ENCODE measurements at regions not wholly inside any gene's neighbourhood (a gene's known extent, or its start where the extent isn't known, plus 50 kb on each side); places are given as distances from the start of the nearest gene placed in this dataset.

DNA sequence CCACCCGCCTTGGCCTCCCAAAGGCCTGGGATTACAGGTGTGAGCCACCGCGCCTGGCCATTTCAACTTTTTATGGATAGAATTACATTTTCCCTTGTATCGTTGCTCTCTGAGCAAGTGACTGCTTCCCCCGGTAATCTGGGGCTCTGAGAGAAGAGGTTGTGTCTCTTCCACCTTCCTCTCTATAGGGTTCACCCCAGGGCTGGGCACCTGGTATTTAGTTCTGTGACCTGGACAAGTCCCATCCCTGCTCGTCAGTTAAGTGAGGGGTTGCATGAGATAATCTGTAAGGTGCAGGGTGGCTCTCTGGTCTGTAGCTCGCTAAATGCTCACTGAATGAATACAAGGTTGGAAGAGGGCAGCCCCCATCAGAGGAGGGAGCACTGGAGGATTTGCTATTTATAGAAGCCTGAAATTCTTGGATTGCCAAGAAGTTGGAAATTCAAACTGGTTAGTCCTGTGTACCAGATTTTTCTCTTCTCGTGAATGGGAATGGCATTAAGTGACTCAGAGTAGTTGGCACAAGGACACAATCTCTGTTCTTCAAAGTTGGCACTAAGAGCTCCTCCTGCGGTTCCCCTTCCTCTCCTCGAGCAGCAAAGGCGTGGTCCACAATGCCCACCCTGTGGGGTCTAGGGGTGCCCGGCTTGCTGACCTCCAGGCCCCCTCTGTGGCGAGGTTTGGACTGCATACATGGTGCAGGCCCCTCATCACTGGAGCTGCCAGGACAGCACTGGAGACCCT, 68.1 kb upstream of the DLG1 start:
- Histone ChIP-seq H3K4me1 (peaks cover 4% of the 10 kb centered on the region), H3K27ac (no peak overlapping the region), H3K9me3 (no peaks in the 10 kb centered on the region), H3K27me3 (ENCODE audit: insufficient read depth in 3 of 3, low read length in 2 of 3) (no peaks in the 10 kb centered on the region), H3K4me3 (no peak overlapping the region), H3K36me3 (ENCODE audit: insufficient read depth in 1 of 2, low read depth in 1 of 2) (no peaks in the 10 kb centered on the region)
- no peak for ATAC-seq
- TF ChIP-seq, protein P1, sequence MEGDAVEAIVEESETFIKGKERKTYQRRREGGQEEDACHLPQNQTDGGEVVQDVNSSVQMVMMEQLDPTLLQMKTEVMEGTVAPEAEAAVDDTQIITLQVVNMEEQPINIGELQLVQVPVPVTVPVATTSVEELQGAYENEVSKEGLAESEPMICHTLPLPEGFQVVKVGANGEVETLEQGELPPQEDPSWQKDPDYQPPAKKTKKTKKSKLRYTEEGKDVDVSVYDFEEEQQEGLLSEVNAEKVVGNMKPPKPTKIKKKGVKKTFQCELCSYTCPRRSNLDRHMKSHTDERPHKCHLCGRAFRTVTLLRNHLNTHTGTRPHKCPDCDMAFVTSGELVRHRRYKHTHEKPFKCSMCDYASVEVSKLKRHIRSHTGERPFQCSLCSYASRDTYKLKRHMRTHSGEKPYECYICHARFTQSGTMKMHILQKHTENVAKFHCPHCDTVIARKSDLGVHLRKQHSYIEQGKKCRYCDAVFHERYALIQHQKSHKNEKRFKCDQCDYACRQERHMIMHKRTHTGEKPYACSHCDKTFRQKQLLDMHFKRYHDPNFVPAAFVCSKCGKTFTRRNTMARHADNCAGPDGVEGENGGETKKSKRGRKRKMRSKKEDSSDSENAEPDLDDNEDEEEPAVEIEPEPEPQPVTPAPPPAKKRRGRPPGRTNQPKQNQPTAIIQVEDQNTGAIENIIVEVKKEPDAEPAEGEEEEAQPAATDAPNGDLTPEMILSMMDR (IDR thresholded peaks at IDR 0.05): no peak
- no peak for DNase-seq
- 68 to 73% (median 73%) methylated on average over 13 of the region's 13 CpGs for WGBS, 3 donors
- intact Hi-C loops (cut with DNase I): no loop called here

DNA sequence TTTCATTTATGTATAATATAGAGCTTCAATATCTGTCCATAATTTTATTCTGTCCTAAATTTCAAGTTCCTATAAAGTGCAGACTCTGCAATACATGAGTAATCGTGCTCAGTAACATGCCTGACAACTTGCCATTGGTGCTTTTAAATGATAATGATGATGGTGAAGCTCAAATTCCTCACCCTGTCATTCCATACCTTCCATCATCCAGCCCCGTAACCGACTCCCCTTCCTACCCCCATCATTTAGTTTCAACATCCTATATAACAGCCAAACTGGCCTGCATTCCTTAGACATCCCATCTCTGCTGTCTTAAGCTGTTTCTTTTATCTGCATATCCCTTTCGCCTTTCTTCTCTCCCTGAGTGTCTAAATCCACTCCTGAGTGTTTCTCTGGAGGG, 67.2 kb upstream of the DLG1 start:
- ATAC-seq: no peak
- intact Hi-C loops (cut with DNase I): no loop called here
- WGBS, 3 donors: 89 to 93% (median 89%) methylated on average over 4 of the region's 4 CpGs

GRCh38 chr3:197364410-197365071, 66.1 kb upstream of the DLG1 start:
- Histone ChIP-seq H3K9me3 (no peaks in the 10 kb centered on the region), H3K27ac (no peak overlapping the region), H3K36me3 (ENCODE audit: insufficient read depth in 1 of 2, low read depth in 1 of 2) (no peaks in the 10 kb centered on the region), H3K4me1 (peaks cover 4% of the 10 kb centered on the region), H3K27me3 (ENCODE audit: insufficient read depth in 3 of 3, low read length in 2 of 3) (no peaks in the 10 kb centered on the region), H3K4me3 (no peak overlapping the region)
- ATAC-seq: peak in 1 of 4 donors; percentile 15
- no peak for DNase-seq
- TF ChIP-seq, protein P1 (IDR thresholded peaks at IDR 0.05): no peak
- WGBS, 3 donors: 83 to 85% (median 84%) methylated on average over 9 of the region's 9 CpGs
- intact Hi-C loops (cut with DNase I): no loop called here

More for the DNA sequence above, 67.2 kb upstream of the DLG1 start:
- Histone ChIP-seq H3K9me3 (no peaks in the 10 kb centered on the region), H3K27ac (no peak overlapping the region), H3K4me1 (peaks cover 4% of the 10 kb centered on the region), H3K36me3 (ENCODE audit: insufficient read depth in 1 of 2, low read depth in 1 of 2) (no peaks in the 10 kb centered on the region), H3K27me3 (ENCODE audit: insufficient read depth in 3 of 3, low read length in 2 of 3) (no peaks in the 10 kb centered on the region), H3K4me3 (no peak overlapping the region)
- TF ChIP-seq, protein P1 (IDR thresholded peaks at IDR 0.05): no peak
- no peak for DNase-seq

DNA sequence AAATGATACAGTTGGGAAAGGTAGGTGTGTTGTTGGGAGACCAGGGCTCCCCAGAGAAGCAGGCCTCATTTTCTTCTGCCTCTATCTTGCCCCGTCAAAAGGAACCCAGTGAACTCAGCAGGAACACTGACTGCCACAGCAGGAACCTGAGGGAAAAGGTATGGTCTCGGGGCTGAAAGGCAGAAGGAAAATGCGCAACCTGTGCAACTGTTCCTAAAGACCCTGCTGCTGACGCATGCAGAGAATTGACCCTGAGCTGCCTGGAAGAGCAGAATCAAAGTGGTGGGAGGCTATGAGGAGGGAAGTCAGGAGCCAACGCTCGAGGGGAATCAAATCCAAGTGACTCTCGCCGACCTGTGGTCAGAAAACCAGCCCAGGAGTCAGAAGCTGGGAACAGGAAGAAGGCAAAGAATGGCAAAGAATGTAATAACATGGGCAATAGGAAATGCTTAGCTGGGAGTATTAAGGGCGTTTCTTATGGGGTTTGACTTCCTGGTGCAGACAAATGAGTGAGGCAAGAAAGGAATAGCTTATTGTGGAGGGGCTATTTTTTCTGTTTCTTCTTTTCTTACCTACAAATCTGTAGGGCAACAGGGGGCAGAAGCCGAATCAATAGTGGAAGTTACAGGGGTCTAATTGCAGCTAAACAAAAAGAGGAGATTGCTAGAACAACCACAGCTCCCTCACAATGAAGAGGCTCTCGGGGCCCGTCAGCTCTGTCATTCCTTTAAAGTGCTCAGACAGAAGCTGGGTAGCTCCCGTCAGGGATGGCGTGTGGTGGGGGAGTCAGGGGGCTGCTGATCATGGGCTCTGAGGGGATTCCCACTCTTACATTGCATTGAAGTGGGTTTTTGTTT, 65.4 kb upstream of the DLG1 start:
- TF ChIP-seq, protein P1 (IDR thresholded peaks at IDR 0.05): no peak
- WGBS, 3 donors: 85 to 91% (median 90%) methylated on average over 14 of the region's 14 CpGs
- intact Hi-C loops (cut with DNase I): no loop called here
- no peak for ATAC-seq
- Histone ChIP-seq H3K9me3 (no peaks in the 10 kb centered on the region), H3K27ac (no peak overlapping the region), H3K4me3 (no peak overlapping the region), H3K27me3 (ENCODE audit: insufficient read depth in 3 of 3, low read length in 2 of 3) (no peaks in the 10 kb centered on the region), H3K4me1 (peaks cover 4% of the 10 kb centered on the region), H3K36me3 (ENCODE audit: insufficient read depth in 1 of 2, low read depth in 1 of 2) (no peaks in the 10 kb centered on the region)
- DNase-seq: no peak
